HepG2 (cell line): ENCODE measurements at regions not wholly inside any gene's neighbourhood (a gene's known extent, or its start where the extent isn't known, plus 50 kb on each side); places are given as distances from the start of the nearest gene placed in this dataset.

ENCODE experiments used
- ATAC-seq: fragments of 200-7000 bp; cut with Tn5 transposase; 3 replicates; pipeline ENCODE4 v1.9.1; 2020; ENCODE audit warnings: mild to moderate bottlenecking, moderate library complexity
- BruUV-seq: library from RNA; stranded (reverse); fragments of 400-500 nt; replicated peaks from 2 replicates; lab custom pipeline; 2021; lab: Mats Ljungman, UMichigan
- CTCF ChIA-PET: fragments of 300-600 bp; formaldehyde crosslinking; extraction: SDS; loops from one replicate; lab custom pipeline; 2021; ENCODE audit warnings: low total read pairs, inconsistent platforms, low intra/inter-chr PET ratio; lab: Yijun Ruan, JAX
- POLR2A ChIA-PET: fragments of 350-600 bp; sonication (Branson Sonifier 250); formaldehyde crosslinking; loops from one replicate; lab custom pipeline; 2020; ENCODE audit warnings: antibody characterized with exemption, inconsistent platforms; lab: Yijun Ruan, JAX
- DNase-seq: peaks from one replicate; pipeline ENCODE4 v3.0.0-alpha.2; 2015; ENCODE audit warnings: low spot score
- FAIRE-seq: peaks from 3 replicates; lab custom pipeline; 2011; peaks lifted over from hg19 to GRCh38; lab: Jason Lieb, UNC
- H2AFZ ChIP-seq: one replicate; pipeline ENCODE4 v1.6.1; 2011; ENCODE audit warnings: low read length, inconsistent platforms
- H3K27ac ChIP-seq: fragments of 300-600 bp; 3 replicates; pipeline ENCODE4 v1.8.0; 2011; ENCODE audit warnings: mixed run types, mild to moderate bottlenecking, mixed read lengths, low read length, inconsistent platforms; ENCODE audit not compliant: insufficient read depth; ENCODE audit errors: extremely low read length
- H3K27me3 ChIP-seq, 2 experiments: fragments of 200-600 bp in 1 of 2; 2 replicates in 1 of 2; 3 replicates in 1 of 2; pipeline versions ENCODE4 v1.6.0 to v1.8.0; 2011; ENCODE audit warnings: low read length in 2 of 2, mild to moderate bottlenecking in 2 of 2, moderate library complexity in 2 of 2, inconsistent platforms in 1 of 2; ENCODE audit not compliant: insufficient read depth in 2 of 2, control insufficient read depth in 1 of 2
- H3K36me3 ChIP-seq, 2 experiments: fragments of 200-600 bp in 1 of 2; replicated peaks in 1 of 2; 2 replicates in 1 of 2; 3 replicates in 1 of 2; pipeline versions ENCODE4 v1.5.1 to v1.8.0; 2011; ENCODE audit warnings: low read length in 2 of 2, inconsistent platforms in 1 of 2; ENCODE audit not compliant: insufficient read depth in 2 of 2, control insufficient read depth in 1 of 2
- H3K4me1 ChIP-seq: 2 replicates; pipeline ENCODE4 v1.5.1; 2012; ENCODE audit warnings: low read length, inconsistent platforms; ENCODE audit not compliant: insufficient read depth
- H3K4me2 ChIP-seq: 2 replicates; pipeline ENCODE4 v1.6.0; 2011; ENCODE audit warnings: low read depth, low read length, inconsistent platforms
- H3K4me3 ChIP-seq, 3 experiments: fragments of 200-600 bp in 1 of 3; sonication (generic), shearing (Covaris generic) in 1 of 3; replicated peaks in 1 of 3; 2 replicates each; pipeline ENCODE4 v1.5.1; 2011 to 2016; ENCODE audit warnings: low read length in 3 of 3, inconsistent platforms in 2 of 3, low read depth in 2 of 3, mild to moderate bottlenecking in 2 of 3, control low read depth in 1 of 3, mixed read lengths in 1 of 3; ENCODE audit not compliant: insufficient read depth in 1 of 3
- H3K79me2 ChIP-seq: one replicate; pipeline ENCODE4 v1.6.1; 2011; ENCODE audit warnings: low read length, inconsistent platforms; ENCODE audit not compliant: insufficient read depth
- H3K9ac ChIP-seq: 2 replicates; pipeline ENCODE4 v1.6.0; 2011; ENCODE audit warnings: mild to moderate bottlenecking, low read depth, low read length, inconsistent platforms; ENCODE audit not compliant: insufficient read depth
- H3K9me3 ChIP-seq: 2 replicates; pipeline ENCODE4 v1.5.1; 2012; ENCODE audit warnings: mild to moderate bottlenecking, low read length
- H4K20me1 ChIP-seq: 2 replicates; pipeline ENCODE4 v1.6.0; 2011; ENCODE audit warnings: inconsistent platforms, mild to moderate bottlenecking, low read length, moderate library complexity; ENCODE audit not compliant: insufficient read depth
- CBX5 ChIP-seq: sonication (generic); formaldehyde crosslinking; IDR thresholded peaks from 2 replicates; pipeline ENCODE4 v1.4.0; 2020; ENCODE audit warnings: missing genetic modification reagents, borderline replicate concordance
- FLYWCH1 ChIP-seq: sonication (generic); formaldehyde crosslinking; IDR thresholded peaks from 2 replicates; pipeline ENCODE4 v1.8.1; 2023; ENCODE audit warnings: mild to moderate bottlenecking, missing genetic modification reagents
- GABPB1 ChIP-seq: IDR thresholded peaks from 2 replicates; pipeline ENCODE4 v1.6.1; 2016; ENCODE audit warnings: mild to moderate bottlenecking, missing genetic modification reagents, moderate library complexity, missing compliant biosample characterization
- HIC2 ChIP-seq: sonication (generic); formaldehyde crosslinking; IDR thresholded peaks from 2 replicates; pipeline ENCODE4 v1.9.0; 2022; ENCODE audit warnings: low read depth, missing genetic modification reagents
- MAFF ChIP-seq: IDR thresholded peaks from 2 replicates; pipeline ENCODE4 v1.6.1; 2011; ENCODE audit warnings: low read depth, low read length, improper control_type of control experiment
- MAFK ChIP-seq, 2 experiments: IDR thresholded peaks in 1 of 2; conservative IDR thresholded peaks in 1 of 2; 2 replicates each; pipeline ENCODE4 v1.6.1; 2011; ENCODE audit warnings: improper control_type of control experiment in 2 of 2, low read length in 2 of 2
- NR2F6 ChIP-seq, 2 experiments: IDR thresholded peaks; 2 replicates each; pipeline ENCODE4 v1.6.1; 2016; ENCODE audit warnings: antibody characterized with exemption in 1 of 2, mild to moderate bottlenecking in 1 of 2
- RARA ChIP-seq: IDR thresholded peaks from 2 replicates; pipeline ENCODE4 v1.6.1; 2016; ENCODE audit warnings: missing genetic modification reagents, missing compliant biosample characterization
- TBP ChIP-seq: sonication (generic); formaldehyde crosslinking; IDR thresholded peaks from 2 replicates; pipeline ENCODE4 v1.5.0; 2020; ENCODE audit warnings: missing genetic modification reagents
- YEATS2 ChIP-seq: sonication (generic); formaldehyde crosslinking; IDR thresholded peaks from 2 replicates; pipeline ENCODE4 v1.4.0; 2020; ENCODE audit warnings: missing genetic modification reagents, borderline replicate concordance
- ZKSCAN5 ChIP-seq: sonication (generic); formaldehyde crosslinking; IDR thresholded peaks from 2 replicates; pipeline ENCODE4 v1.5.1; 2020; ENCODE audit warnings: mild to moderate bottlenecking, missing genetic modification reagents
- ZKSCAN8 ChIP-seq: IDR thresholded peaks from 2 replicates; pipeline ENCODE4 v1.6.1; 2016; ENCODE audit warnings: borderline replicate concordance, missing genetic modification reagents, missing compliant biosample characterization
- ZNF446 ChIP-seq: sonication (generic); formaldehyde crosslinking; IDR thresholded peaks from 2 replicates; pipeline ENCODE4 v1.5.0; 2020; ENCODE audit warnings: mild to moderate bottlenecking, missing genetic modification reagents
- ZNF556 ChIP-seq: sonication (generic); formaldehyde crosslinking; IDR thresholded peaks from 2 replicates; pipeline ENCODE4 v1.4.0; 2020; ENCODE audit warnings: mild to moderate bottlenecking, missing genetic modification reagents, borderline replicate concordance
- ZNF562 ChIP-seq: sonication (generic); formaldehyde crosslinking; IDR thresholded peaks from 2 replicates; pipeline ENCODE4 v1.8.0; 2022; ENCODE audit warnings: missing genetic modification reagents, borderline replicate concordance
- ZSCAN30 ChIP-seq: sonication (generic); formaldehyde crosslinking; IDR thresholded peaks from 2 replicates; pipeline ENCODE4 v1.5.0; 2020; ENCODE audit warnings: mild to moderate bottlenecking, missing genetic modification reagents
- WGBS: methylation state at CpG from one replicate; pipeline ENCODE4 v1.1.6; 2017; ENCODE audit warnings: low lambda C conversion rate; 5-methylcytosine and 5-hydroxymethylcytosine counted together
- in situ Hi-C: cut with HindIII; loops from 2 replicates; pipeline ENCODE4 v1.10.0; 2017; ENCODE audit warnings: low pct_unique_long_range_greater_than_20kb; ENCODE audit not compliant: extremely low pct_ligation_motif_present
- intact Hi-C: fragments of 100-400 bp; cut with micrococcal nuclease; formaldehyde crosslinking; loops from one replicate; pipeline ENCODE4 v1.10.0; 2022; ENCODE audit not compliant: unreplicated experiment

GRCh38 chrX:98412058-98412457 is 1528.3 kb downstream of the RPA4 start:
- Histone ChIP-seq H2AFZ (no peak overlapping the region), H3K9ac (no peak overlapping the region), H3K79me2 (no peaks in the 10 kb centered on the region), H4K20me1 (no peaks in the 10 kb centered on the region), H3K4me1 (no peaks in the 10 kb centered on the region), H3K4me2 (no peak overlapping the region), H3K4me3 (no peak overlapping the region), H3K9me3 (no peaks in the 10 kb centered on the region), H3K27ac (no peak overlapping the region), H3K36me3 (no peaks in the 10 kb centered on the region), H3K27me3 (no peaks in the 10 kb centered on the region)
- ATAC-seq (no peak), FAIRE-seq (no peak)
- intact Hi-C loops, result no loop called here
- ChIA-PET CTCF (no interaction called here), POLR2A (no interaction called here)
- in situ Hi-C loops, result no loop called here
- no TSS peak for BruUV-seq
- WGBS, result 0% methylated on average over 1 of the region's 1 CpG
- TF ChIP-seq ZNF562 (no peak), MAFF (peak; percentile 65), TBP (CRISPR knock-in tag) (no peak), FLYWCH1 (no peak), NR2F6 (IDR thresholded peaks at IDR 0.05) (no peak), NR2F6 (CRISPR knock-in tag; IDR thresholded peaks at IDR 0.05) (no peak), YEATS2 (CRISPR knock-in tag) (no peak), ZKSCAN5 (no peak), ZSCAN30 (CRISPR knock-in tag) (no peak), CBX5 (CRISPR knock-in tag) (no peak), GABPB1 (CRISPR knock-in tag) (no peak), ZNF556 (CRISPR knock-in tag) (no peak), RARA (no peak), HIC2 (no peak), MAFK (conservative IDR thresholded peaks at IDR 0.05 in 1 of 2, IDR thresholded peaks at IDR 0.05 in 1 of 2; ENCODE audit: low read length in 2 of 2) (peak; percentile 34 to 69; a peak in 3 of 4 replicates), ZNF446 (CRISPR knock-in tag) (no peak), ZKSCAN8 (CRISPR knock-in tag) (no peak)
- TF ChIP-seq, all 625 proteins: peak for 2
- no peak for DNase-seq
